ENCODE measurements at regions not wholly inside any gene's neighbourhood (a gene's known extent, or its start where the extent isn't known, plus 50 kb on each side); places are given as distances from the start of the nearest gene placed in this dataset.

DNA sequence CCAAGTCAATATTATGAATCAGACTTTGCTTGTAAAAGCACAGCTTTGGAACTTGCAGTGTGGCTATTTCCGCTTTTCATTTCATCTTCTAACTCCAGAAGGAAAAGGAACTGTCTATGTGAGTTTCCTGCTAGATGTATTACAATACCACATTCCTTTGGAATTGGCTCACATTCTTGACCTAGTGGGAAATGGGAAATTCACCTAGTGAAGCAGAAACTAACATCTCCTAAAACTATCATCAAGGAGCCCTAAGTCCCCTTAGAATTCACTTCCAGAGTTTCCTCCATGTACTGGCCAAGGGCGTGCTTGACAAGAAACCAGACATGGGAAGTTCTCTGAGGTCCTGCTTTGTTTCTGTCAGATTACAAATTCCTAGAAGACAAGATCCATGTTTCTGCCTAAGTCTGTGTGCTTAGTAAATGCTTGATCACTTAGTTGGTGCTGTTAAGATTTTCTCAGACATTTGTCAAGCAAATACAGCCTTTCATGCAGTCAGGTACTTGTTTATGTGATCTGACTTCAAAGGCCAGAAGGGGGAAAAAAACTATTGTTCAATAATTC lies 275.7 kb upstream of the FN1 start:
- DNase-seq: no peak

GRCh38 chr2:215707608-215708007 lies 271.7 kb upstream of the FN1 start:
- DNase-seq: no peak

- no peak for DNase-seq
Observed at GRCh38 chr2:215705771-215706361, 270.0 kb upstream of the FN1 start.

DNA sequence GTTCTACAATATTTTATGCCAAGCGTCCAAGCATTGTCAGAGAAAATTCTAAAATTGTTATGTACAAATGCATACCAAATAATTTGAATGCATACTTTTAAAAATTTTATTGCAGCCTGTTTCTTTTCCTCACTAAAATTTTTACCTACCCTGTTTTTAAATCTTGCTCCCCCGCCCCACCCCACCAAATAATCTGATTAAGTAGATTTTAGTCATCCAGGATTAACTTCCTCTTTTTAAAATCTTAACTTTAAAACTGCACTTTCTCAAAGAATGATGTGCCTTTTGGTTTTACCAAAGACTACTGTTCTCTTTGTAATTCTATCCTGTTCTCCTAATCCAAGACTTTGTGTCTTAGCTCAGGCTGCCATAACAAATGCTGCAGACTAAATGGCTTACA lies 269.4 kb upstream of the FN1 start:
- DNase-seq: no peak

- no peak for DNase-seq
Observed at GRCh38 chr2:215702116-215702902, 266.4 kb upstream of the FN1 start.

GRCh38 chr2:215699700-215700538 lies 264.1 kb upstream of the FN1 start:
- no peak for DNase-seq

DNA sequence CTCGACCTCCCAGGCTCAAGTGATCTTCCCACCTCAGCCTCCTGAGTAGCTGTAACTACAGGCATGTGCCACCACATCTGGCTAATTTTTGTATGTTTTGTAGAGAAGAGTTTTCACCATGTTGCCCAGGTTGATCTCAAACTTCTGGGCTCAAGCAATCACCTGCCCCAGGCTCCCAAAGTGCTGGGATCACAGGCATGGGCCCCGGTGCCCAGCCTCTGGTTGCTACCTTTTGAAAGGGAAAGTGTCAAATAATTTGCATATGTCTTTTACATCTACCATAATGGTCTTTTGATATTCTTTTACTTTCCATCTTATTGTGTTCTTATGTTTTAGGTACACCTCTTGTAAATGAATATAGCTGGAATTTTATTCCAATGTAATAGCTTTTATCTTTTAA lies 263.1 kb upstream of the FN1 start:
- no peak for DNase-seq

- no peak for DNase-seq
Observed at GRCh38 chr2:215698566-215698965, 262.7 kb upstream of the FN1 start.

DNA sequence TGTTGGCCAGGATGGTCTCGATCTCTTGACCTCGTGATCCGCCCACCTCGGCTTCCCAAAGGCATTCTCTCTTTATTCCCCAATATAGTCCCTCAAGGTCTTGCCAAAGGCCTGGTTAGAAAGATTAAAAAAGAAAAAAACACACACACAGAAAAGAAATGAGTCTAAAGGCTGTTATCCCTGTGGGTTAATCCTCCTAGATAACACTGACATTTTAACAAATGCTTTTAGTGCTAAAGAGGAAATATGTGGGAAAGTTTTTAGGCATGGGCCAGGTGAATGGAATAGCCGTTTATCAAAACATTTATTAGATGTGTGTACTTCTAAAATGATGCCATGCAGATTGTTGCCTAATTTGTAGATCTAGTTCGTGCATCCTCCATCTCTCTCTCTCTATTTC lies 261.6 kb upstream of the FN1 start:
- no peak for DNase-seq

- no peak for DNase-seq
Observed at GRCh38 chr2:215697003-215697402, 261.1 kb upstream of the FN1 start.

GRCh38 chr2:215695861-215696260 lies 260.0 kb upstream of the FN1 start:
- DNase-seq: no peak

DNA sequence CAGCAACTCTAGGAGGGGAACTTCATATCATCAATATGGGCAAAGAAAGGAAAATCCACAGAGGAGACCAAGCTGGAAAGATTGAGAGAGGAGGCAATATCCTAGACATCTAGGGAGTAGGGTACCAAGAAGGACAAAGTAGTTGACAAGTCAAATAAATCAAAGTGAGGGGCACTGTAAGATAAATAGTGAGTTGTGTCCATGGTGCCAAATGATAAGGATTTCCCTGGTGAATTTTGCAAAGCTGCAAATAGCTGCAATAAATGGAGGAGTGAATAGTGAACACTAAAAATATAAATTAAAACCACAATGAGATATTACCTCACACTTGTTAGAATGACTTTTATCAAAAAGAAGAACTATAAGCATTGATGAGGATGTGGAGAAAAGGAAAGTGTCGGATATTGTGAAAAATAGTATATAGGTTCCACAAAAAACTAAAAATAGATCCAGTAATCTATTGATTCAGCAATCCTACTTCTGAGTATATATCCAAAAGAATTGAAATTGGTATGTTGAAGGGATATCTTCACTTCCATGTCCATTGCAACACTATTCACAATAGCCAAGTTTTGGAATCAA lies 258.2 kb upstream of the FN1 start:
- no peak for DNase-seq

- no peak for DNase-seq
Observed at GRCh38 chr2:215693193-215693998, 257.5 kb upstream of the FN1 start.

DNA sequence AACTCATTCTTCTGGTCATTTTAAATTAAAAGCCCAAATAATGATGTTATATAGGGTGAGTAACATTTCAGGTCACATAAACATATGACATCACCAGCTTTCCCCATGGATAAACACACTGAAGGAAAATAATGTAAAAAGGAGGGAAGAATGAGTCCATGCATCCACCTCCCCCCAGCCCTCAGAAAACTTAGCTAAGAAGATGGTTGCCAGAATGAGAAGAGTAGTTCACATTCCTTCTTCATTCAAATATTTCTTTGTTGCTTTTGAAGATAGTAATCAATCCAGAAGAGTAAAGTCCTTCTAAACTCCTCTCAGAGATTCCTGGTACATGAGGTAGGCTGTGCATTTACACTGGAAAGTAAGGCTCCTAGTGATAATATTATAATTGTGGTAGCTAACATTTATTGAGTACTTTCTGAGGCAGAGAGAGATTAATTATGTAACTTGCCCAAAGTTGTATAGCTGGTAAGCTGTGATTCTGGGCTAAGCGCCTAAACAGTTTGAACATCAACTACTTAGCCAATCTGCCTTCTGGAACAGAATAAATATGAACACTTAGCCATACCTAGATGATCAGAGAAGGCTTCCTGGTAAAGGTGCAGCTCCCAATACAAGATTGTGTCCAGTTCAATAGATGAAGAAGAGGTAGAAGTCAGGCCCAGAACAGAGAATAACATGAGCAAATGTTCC lies 256.7 kb upstream of the FN1 start:
- no peak for DNase-seq

DNA sequence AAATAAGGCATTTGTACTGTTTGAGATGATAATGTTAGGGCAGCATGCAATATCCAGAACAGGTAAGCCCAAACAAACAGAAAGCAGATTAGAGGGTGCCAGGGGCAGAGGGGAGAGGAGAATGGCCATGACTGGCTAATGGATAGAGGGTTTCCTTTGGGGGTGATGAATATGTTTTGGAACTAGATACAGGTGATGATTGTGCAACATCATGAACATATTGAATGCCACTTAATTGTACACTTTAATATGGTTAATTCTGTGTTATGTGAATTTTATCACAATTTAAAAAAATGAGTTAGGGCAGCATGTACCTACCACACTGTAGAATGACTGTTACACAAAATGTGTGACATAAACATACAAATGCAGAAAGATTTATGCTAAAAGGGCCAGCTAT lies 255.5 kb upstream of the FN1 start:
- DNase-seq: no peak

DNA sequence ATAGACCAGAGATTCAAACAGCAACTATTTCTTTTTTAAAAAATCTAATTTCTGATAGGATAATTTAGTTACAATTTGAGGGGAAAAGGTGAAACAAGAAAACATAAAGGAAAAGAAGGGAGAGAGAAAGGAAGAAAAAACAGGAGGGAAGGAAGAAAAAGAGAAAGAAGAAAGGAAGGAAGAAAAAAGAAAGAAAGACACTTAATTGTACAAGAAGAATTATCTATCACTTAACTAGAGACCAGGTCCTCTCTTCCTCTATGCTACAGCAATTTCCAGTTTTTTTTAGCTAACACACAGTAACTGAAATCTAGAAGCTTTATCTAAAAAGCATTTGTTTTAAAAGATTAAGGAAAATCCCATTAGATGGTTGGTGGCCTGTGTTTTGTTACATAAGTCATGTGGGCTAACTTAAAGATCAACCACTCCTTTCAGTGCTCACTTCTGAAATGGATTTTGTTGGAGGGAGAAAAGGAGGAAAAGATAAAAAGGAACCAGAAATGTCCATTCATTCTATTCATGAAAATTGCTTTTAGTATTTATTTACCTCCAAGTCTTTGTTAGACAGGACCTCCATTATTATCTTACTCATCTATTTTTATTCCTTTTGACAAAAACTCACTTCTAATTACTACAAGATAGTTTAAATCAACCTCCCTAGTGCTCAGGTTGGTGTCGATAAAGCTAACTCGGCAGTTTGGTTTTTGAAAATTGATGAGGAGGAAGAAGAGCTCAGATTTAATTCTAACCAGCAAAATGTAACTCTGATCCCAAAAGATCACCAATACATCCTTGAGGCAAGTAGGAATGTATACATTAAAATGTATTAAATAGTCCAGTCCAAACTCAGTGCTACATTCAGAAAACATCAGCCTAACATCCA lies 251.5 kb upstream of the FN1 start:
- no peak for DNase-seq

DNA sequence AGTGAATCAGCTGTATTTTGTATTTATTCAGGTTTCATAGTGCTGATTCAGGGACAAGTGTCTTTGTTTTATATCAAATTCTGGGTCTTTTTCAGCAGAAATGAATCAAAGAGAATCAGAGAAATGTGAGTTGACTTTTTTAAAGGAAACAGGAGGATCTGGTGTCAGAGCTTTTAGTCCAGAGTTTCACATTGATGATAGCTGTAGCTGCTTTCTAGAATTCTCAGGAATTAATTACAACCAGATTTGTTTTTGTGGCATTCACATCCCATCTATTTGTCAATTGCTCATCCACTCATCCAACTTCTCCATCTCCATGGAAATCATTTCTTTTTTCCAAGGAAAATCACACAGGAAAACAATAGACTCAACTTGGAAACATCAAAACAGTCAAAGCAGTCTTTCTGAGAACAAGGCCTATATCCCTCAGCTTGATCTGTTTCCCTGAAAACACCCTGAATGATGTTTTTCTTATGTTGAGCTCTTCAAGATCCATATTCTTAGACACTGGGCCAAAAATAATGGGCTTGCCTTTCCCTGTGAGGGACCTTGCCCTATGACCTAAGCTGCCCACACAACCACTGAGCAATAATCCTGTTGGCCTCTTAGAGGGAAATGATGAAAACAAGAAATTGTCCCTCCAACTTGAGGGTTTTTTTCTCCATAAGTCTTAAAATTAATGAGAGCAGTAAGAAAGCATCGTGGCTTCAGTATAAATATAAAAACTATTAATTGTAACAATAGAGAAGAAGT lies 249.5 kb upstream of the FN1 start:
- DNase-seq: no peak

DNA sequence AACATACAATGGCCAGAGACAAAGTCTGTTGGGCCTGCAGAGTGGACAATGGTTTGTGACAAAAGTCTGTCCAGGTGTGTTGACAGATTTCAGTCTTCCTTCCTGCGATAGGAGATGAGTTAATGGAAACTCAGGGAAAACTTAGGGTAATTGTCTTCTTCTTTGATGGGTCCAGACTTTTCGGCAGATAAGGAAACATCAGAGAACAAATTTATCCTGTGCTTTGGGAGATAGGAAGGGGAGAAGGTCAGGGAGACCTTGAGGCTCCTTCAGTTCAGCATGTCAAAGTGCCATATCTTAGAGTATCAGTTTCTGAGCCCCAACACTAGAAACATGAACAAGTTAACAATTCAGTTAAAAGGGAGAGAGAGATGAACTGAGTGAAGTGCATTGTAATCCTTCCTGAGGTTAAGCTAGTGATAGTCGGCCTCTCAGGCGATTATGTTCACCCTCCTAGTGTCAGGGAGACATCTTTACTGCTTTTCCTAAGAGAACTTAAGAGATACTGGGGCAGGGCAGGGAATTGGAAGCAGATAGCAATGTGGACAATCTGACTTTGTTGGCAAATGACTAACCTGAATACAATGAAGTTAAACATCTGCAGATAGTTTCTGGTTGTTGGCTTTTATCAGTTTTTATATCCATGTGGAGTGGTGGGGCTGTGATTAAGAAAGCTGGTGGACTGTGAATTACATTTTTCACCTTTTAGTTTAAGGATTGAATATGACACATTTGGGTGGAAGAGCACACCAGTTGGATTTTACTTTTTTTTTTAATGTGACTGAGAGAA lies 248.8 kb upstream of the FN1 start:
- DNase-seq: no peak

DNA sequence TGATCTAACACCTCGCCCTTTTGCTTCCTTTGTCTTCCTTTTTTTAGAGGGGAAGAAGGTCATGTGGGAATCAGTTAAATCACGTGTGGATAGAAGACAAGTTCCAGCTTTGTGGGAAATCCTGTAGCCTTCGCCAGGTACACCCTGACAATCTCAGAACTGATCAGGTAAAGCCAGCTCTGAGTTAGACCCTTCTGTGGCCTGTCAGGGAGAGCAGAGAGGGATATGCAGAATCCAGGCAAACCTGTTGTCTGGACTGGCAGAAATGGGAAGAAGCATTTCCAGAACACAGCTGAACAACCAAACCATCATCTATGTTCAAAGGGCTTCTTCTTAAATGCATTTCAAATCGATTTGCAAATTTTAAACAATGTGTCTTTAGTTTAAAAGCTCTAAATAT lies 247.4 kb upstream of the FN1 start:
- DNase-seq: no peak

Data from activated effector memory CD4-positive, alpha-beta T cell treated with anti-CD3 and anti-CD28 coated beads, Interleukin-2, amount 50 U/mL, for 16 hours (primary cell).